ENCODE measurements at regions not wholly inside any gene's neighbourhood (a gene's known extent, or its start where the extent isn't known, plus 50 kb on each side); places are given as distances from the start of the nearest gene placed in this dataset.

GRCh38 chr16:35685085-35685484 is 2225.7 kb downstream of the TP53TG3F start:
- TF ChIP-seq CTCF (IDR thresholded peaks at IDR 0.05): no peak
- no peak for TF ChIP-seq POLR2A (IDR thresholded peaks at IDR 0.05)
